ENCODE measurements at regions not wholly inside any gene's neighbourhood (a gene's known extent, or its start where the extent isn't known, plus 50 kb on each side); places are given as distances from the start of the nearest gene placed in this dataset.

DNA sequence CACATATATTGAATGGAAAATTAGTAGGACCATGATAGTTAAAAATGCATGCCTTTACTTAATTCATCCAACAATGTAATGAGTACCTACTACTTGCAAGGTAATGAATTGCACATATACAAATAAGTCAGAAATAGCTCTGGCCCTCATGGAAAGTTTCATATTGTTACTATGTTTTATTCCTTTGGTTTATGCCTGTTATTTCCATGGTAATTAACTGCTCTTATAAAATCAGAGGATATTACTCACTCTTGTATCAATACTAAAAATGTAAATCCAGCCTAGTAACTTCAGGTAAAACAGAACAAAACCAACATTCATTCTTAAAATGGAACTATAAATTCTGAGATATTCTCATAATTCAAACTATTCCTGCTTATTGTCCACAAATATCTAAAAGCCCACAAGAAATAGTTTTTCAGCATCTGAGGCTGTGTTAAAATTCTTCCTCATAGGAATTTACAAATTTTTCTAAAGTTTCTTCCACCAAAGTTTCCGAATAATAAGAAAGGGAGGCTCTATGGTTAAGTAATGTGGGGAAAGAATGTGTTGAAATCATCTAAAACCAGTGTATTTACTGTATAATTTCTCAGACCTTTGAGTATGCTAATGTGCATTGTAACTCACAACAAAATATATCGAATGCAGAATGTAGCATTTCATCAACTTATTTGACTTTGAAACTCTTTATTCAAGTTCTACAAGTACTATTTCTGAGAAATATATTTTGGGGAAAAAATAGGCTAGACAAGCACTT is 444.2 kb downstream of the PDGFC start:
- no peak overlapping the region for H3K4me3 ChIP-seq

DNA sequence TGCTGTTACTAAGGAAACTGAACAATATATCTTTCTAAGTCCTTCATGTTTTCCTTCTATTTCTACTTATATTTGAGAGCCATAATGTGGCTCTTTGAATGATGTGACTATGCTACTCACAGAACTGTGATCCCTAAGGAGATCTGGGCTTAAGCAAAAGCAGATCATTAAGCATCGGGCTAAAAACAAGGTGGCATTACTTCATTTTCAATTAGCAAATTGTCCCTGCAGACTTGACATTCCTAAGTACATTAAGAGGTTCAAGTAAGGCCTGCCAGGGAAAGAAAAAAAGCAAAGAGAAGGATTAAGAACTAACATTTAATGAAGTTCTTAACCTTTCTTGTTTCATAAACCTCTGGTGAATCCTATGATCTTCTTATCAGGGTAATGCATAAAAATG is 447.6 kb downstream of the PDGFC start:
- intact Hi-C loops (cut with DNase I): no loop called here
- DNase-seq: no peak
- H3K27ac ChIP-seq: no peak overlapping the region

More for the DNA sequence above, 444.2 kb downstream of the PDGFC start:
- no peak for ATAC-seq
- WGBS, 2 donors: 48 to 85% methylated on average over 2 of the region's 2 CpGs
- no peaks in the 10 kb centered on the region for H3K4me1 ChIP-seq
- no peaks in the 10 kb centered on the region for H3K27me3 ChIP-seq
- TF ChIP-seq, protein P1, sequence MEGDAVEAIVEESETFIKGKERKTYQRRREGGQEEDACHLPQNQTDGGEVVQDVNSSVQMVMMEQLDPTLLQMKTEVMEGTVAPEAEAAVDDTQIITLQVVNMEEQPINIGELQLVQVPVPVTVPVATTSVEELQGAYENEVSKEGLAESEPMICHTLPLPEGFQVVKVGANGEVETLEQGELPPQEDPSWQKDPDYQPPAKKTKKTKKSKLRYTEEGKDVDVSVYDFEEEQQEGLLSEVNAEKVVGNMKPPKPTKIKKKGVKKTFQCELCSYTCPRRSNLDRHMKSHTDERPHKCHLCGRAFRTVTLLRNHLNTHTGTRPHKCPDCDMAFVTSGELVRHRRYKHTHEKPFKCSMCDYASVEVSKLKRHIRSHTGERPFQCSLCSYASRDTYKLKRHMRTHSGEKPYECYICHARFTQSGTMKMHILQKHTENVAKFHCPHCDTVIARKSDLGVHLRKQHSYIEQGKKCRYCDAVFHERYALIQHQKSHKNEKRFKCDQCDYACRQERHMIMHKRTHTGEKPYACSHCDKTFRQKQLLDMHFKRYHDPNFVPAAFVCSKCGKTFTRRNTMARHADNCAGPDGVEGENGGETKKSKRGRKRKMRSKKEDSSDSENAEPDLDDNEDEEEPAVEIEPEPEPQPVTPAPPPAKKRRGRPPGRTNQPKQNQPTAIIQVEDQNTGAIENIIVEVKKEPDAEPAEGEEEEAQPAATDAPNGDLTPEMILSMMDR (IDR thresholded peaks at IDR 0.05): no peak
- H3K9me3 ChIP-seq: no peaks in the 10 kb centered on the region
- intact Hi-C loops (cut with DNase I): no loop called here
- no peaks in the 10 kb centered on the region for H3K36me3 ChIP-seq (replicated peaks in 1 of 2; ENCODE audit: insufficient read depth in 1 of 2, low read depth in 2 of 2)
- no peak for DNase-seq
- no peak overlapping the region for H3K27ac ChIP-seq

DNA sequence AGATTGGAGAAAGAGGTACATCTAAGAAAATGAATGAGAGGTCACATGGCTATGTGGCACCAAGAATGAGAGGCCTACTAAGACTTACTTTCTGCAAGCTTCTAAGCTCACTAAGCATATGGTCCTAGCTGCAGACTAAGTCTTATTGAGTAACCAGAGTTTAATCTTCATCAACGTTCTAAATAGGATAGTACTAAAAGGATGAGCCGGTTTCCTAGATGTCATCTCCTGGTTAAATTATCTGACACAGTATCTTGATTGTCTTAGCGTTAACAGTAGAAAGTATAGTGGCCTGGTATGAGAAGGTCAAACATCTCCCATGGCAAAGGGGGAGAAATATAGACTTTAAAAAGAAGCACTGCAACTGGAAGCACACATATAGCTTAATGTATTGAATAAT is 448.1 kb downstream of the PDGFC start:
- ATAC-seq: no peak
- intact Hi-C loops (cut with DNase I): no loop called here

More for the DNA sequence above, 447.6 kb downstream of the PDGFC start:
- TF ChIP-seq, protein P1 (IDR thresholded peaks at IDR 0.05): no peak
- no peak for TF ChIP-seq POLR2A (IDR thresholded peaks at IDR 0.05)
- Histone ChIP-seq H3K27me3 (no peaks in the 10 kb centered on the region), H3K4me1 (no peaks in the 10 kb centered on the region), H3K4me3 (no peak overlapping the region), H3K9me3 (no peaks in the 10 kb centered on the region), H3K36me3 (replicated peaks in 1 of 2; ENCODE audit: insufficient read depth in 1 of 2, low read depth in 2 of 2) (no peaks in the 10 kb centered on the region)
- 73 to 79% methylated on average over 1 of the region's 1 CpG for WGBS, 2 donors
- no peak for ATAC-seq

DNA sequence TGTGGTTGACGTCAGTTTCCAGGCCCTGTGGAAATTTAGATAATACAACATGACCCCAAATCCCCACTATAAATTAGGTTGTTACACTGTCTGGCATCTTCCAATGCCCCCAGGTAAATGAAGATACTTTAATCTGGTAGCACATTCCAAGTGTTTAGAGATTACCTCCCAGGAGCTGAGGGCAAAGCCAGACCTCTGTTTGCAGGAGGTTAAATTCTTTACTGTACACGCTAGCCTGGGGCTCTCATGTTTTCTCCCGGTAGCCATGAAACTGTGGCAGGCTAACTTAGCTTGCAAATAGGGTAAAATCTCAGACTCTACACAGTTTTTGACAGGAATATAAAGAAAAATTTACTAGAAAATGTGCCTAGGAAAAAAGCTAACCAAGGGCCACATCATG is 450.0 kb downstream of the PDGFC start:
- Histone ChIP-seq H3K27me3 (no peaks in the 10 kb centered on the region), H3K4me1 (no peaks in the 10 kb centered on the region), H3K4me3 (no peak overlapping the region), H3K9me3 (no peaks in the 10 kb centered on the region), H3K36me3 (replicated peaks in 1 of 2; ENCODE audit: insufficient read depth in 1 of 2, low read depth in 2 of 2) (no peaks in the 10 kb centered on the region), H3K27ac (no peak overlapping the region)
- ATAC-seq (no peak), DNase-seq (no peak)
- no peak for TF ChIP-seq POLR2A (IDR thresholded peaks at IDR 0.05)
- 87 to 92% methylated on average over 3 of the region's 3 CpGs for WGBS, 2 donors
- intact Hi-C loops (cut with DNase I): no loop called here

More for the DNA sequence above, 448.1 kb downstream of the PDGFC start:
- no peak overlapping the region for H3K27ac ChIP-seq
- TF ChIP-seq, protein P1 (IDR thresholded peaks at IDR 0.05): no peak
- TF ChIP-seq POLR2A (IDR thresholded peaks at IDR 0.05): no peak
- 74 to 76% methylated on average over 3 of the region's 3 CpGs for WGBS, 2 donors
- no peaks in the 10 kb centered on the region for H3K4me1 ChIP-seq
- H3K27me3 ChIP-seq: no peaks in the 10 kb centered on the region
- DNase-seq: no peak
- H3K36me3 ChIP-seq (replicated peaks in 1 of 2; ENCODE audit: insufficient read depth in 1 of 2, low read depth in 2 of 2): no peaks in the 10 kb centered on the region
- H3K4me3 ChIP-seq: no peak overlapping the region
- H3K9me3 ChIP-seq: no peaks in the 10 kb centered on the region

GRCh38 chr4:156517956-156518355 is 453.6 kb downstream of the PDGFC start:
- Histone ChIP-seq H3K9me3 (no peaks in the 10 kb centered on the region), H3K4me3 (no peak overlapping the region), H3K36me3 (replicated peaks in 1 of 2; ENCODE audit: insufficient read depth in 1 of 2, low read depth in 2 of 2) (no peaks in the 10 kb centered on the region), H3K27me3 (no peaks in the 10 kb centered on the region), H3K27ac (no peak overlapping the region), H3K4me1 (no peaks in the 10 kb centered on the region)
- TF ChIP-seq, protein P1 (IDR thresholded peaks at IDR 0.05): no peak
- no peak for TF ChIP-seq POLR2A (IDR thresholded peaks at IDR 0.05)
- DNase-seq (no peak), ATAC-seq (no peak)
- 36 to 43% methylated on average over 2 of the region's 2 CpGs for WGBS, 2 donors
- intact Hi-C loops (cut with DNase I): no loop called here

Data from body of pancreas (tissue), 4 donors.